WERI-Rb-1 (cell line): ENCODE measurements at regions not wholly inside any gene's neighbourhood (a gene's known extent, or its start where the extent isn't known, plus 50 kb on each side); places are given as distances from the start of the nearest gene placed in this dataset.
"Not testable (repeated sequence)": the region's sequence is repeated elsewhere in the genome, so short reads cannot be mapped to it uniquely, and the experiment has no call there.

ENCODE experiments used
- DNase-seq: peaks from one replicate; pipeline ENCODE4 v3.0.0-alpha.2; 2020
- H3K27ac ChIP-seq: fragments of 250-450 bp; sonication (Bioruptor Pico); 2 replicates; pipeline ENCODE4 v1.5.1; 2020; ENCODE audit warnings: mild to moderate bottlenecking, moderate library complexity
- H3K27me3 ChIP-seq: fragments of 250-450 bp; sonication (Bioruptor Pico); 2 replicates; pipeline ENCODE4 v1.5.1; 2021; ENCODE audit warnings: mild to moderate bottlenecking, low read depth, moderate library complexity; ENCODE audit not compliant: insufficient read depth, severe bottlenecking
- H3K36me3 ChIP-seq: fragments of 250-450 bp; sonication (Bioruptor Pico); 2 replicates; pipeline ENCODE4 v1.5.1; 2020; ENCODE audit warnings: mild to moderate bottlenecking, moderate library complexity
- H3K4me3 ChIP-seq: 2 replicates; pipeline ENCODE4 v1.5.1; 2011; ENCODE audit warnings: low read depth, mild to moderate bottlenecking, control low read depth, low read length
- H3K9me3 ChIP-seq: fragments of 250-450 bp; sonication (Bioruptor Pico); 2 replicates; pipeline ENCODE4 v1.5.1; 2021; ENCODE audit warnings: mild to moderate bottlenecking, moderate library complexity; ENCODE audit not compliant: severe bottlenecking
- CTCF ChIP-seq: IDR thresholded peaks from 2 replicates; pipeline ENCODE4 v1.5.1; 2011; ENCODE audit warnings: low read depth, mild to moderate bottlenecking, control low read depth, inconsistent platforms, low read length

- no peaks in the 10 kb centered on the region for H3K9me3 ChIP-seq
- H3K27ac ChIP-seq: no peak overlapping the region
- H3K4me3 ChIP-seq: no peak overlapping the region
- H3K36me3 ChIP-seq: no peaks in the 10 kb centered on the region
- no peaks in the 10 kb centered on the region for H3K27me3 ChIP-seq
- no peak for DNase-seq
- TF ChIP-seq CTCF: no peak
These were observed 73.4 kb downstream of the FGD2 start for GRCh38 chr6:37078814-37079213.

- no peak for TF ChIP-seq CTCF
- H3K9me3 ChIP-seq: no peaks in the 10 kb centered on the region
- DNase-seq: no peak
- H3K4me3 ChIP-seq: no peak overlapping the region
- no peaks in the 10 kb centered on the region for H3K27me3 ChIP-seq
- H3K36me3 ChIP-seq: no peaks in the 10 kb centered on the region
- no peak overlapping the region for H3K27ac ChIP-seq
These were observed 75.7 kb downstream of the FGD2 start for GRCh38 chr6:37081042-37081607.

GRCh38 chr6:37082390-37083130 is 77.1 kb downstream of the FGD2 start:
- TF ChIP-seq CTCF: no peak
- no peaks in the 10 kb centered on the region for H3K27me3 ChIP-seq
- no peaks in the 10 kb centered on the region for H3K36me3 ChIP-seq
- no peaks in the 10 kb centered on the region for H3K9me3 ChIP-seq
- no peak overlapping the region for H3K27ac ChIP-seq
- DNase-seq: no peak
- H3K4me3 ChIP-seq: no peak overlapping the region

GRCh38 chr6:37083243-37084138 is 78.0 kb downstream of the FGD2 start:
- DNase-seq: no peak
- no peak overlapping the region for H3K4me3 ChIP-seq
- H3K27ac ChIP-seq: no peak overlapping the region

GRCh38 chr6:37084665-37085064 is 79.2 kb downstream of the FGD2 start:
- not testable (repeated sequence) for H3K36me3 ChIP-seq, H3K27ac ChIP-seq, DNase-seq, H3K27me3 ChIP-seq, H3K9me3 ChIP-seq, H3K4me3 ChIP-seq

More at GRCh38 chr6:37083243-37084138, 78.0 kb downstream of the FGD2 start:
- H3K27me3 ChIP-seq: no peaks in the 10 kb centered on the region
- no peak for TF ChIP-seq CTCF
- H3K36me3 ChIP-seq: no peaks in the 10 kb centered on the region
- no peaks in the 10 kb centered on the region for H3K9me3 ChIP-seq

GRCh38 chr6:37085198-37085597 is 79.7 kb downstream of the FGD2 start:
- Histone ChIP-seq H3K27me3 (no peaks in the 10 kb centered on the region), H3K4me3 (no peak overlapping the region), H3K9me3 (no peaks in the 10 kb centered on the region), H3K27ac (no peak overlapping the region), H3K36me3 (no peaks in the 10 kb centered on the region)
- TF ChIP-seq CTCF: no peak
- DNase-seq: no peak
